ENCODE measurements at regions not wholly inside any gene's neighbourhood (a gene's known extent, or its start where the extent isn't known, plus 50 kb on each side); places are given as distances from the start of the nearest gene placed in this dataset.

DNA sequence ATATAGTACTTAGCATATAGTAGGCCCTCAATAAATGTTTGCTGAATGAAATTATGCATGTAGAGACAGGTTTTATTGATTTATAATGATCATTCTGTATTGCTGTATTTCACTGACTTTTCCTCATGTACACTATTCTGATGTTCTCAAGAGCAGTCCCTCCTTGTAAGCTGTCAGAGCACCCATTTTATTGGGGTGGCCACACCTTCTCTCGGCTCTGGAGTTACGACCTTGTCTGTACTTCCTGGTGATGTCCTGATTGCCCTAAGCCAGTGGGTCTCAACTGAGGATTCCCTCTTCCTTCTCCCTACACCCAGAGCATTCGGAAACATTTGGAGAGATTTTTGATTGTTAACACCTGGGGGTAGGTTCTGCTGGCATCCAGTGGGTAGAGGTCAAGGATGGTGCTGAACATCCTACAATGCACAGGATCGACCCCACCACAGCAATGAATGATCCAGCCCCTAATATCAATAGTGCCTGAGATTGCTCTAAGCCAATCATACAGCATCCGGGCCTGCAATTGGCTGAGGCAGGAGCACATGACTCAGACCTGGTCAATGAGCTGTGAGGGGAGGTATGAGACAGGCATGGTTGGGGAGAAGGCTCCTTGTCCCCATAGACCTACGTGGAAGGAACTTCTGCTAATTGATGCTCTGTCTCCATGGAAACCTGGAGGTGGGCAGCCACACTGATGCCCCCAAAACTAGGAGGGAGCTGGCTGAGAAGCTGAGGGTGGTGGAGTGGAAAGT is 58.8 kb downstream of the CLDN34 start:
- Histone ChIP-seq H3K27ac (no peak overlapping the region), H3K9me3 (no peaks in the 10 kb centered on the region), H3K36me3 (no peaks in the 10 kb centered on the region), H3K4me1 (peaks cover 0 to 51% (median 18%) of the 10 kb centered on the region in 12 donors), H3K4me3 (no peak overlapping the region), H3K27me3 (peaks cover 0 to 5% (median 0%) of the 10 kb centered on the region in 9 donors)
- intact Hi-C loops (cut with DNase I): no loop called here
- DNase-seq (no peak), ATAC-seq (no peak)
- WGBS, 4 donors: 71 to 91% (median 78%) methylated on average over 6 of the region's 6 CpGs
- TF ChIP-seq CTCF (IDR thresholded peaks at IDR 0.05) (no peak), POLR2A (IDR thresholded peaks at IDR 0.05) (no peak)

GRCh38 chrX:10028283-10029104 is 61.3 kb downstream of the CLDN34 start:
- peaks cover 0 to 5% (median 0%) of the 10 kb centered on the region in 9 donors for H3K27me3 ChIP-seq
- TF ChIP-seq POLR2A (IDR thresholded peaks at IDR 0.05): no peak
- no peak for TF ChIP-seq CTCF (IDR thresholded peaks at IDR 0.05)
- H3K4me1 ChIP-seq: peaks cover 0 to 34% (median 7%) of the 10 kb centered on the region in 12 donors
- H3K27ac ChIP-seq: no peak overlapping the region
- DNase-seq (no peak), ATAC-seq (no peak)
- H3K4me3 ChIP-seq: no peak overlapping the region
- H3K36me3 ChIP-seq: no peaks in the 10 kb centered on the region
- WGBS, 4 donors: 45 to 50% (median 47%) methylated on average over 7 of the region's 7 CpGs
- intact Hi-C loops (cut with DNase I): no loop called here
- no peaks in the 10 kb centered on the region for H3K9me3 ChIP-seq

- Histone ChIP-seq H3K9me3 (no peaks in the 10 kb centered on the region), H3K27ac (no peak overlapping the region), H3K27me3 (peaks cover 0 to 5% (median 0%) of the 10 kb centered on the region in 9 donors), H3K4me1 (peaks cover 0 to 37% (median 7%) of the 10 kb centered on the region in 12 donors), H3K36me3 (no peaks in the 10 kb centered on the region), H3K4me3 (no peak overlapping the region)
- intact Hi-C loops (cut with DNase I): no loop called here
- ATAC-seq (no peak), DNase-seq (no peak)
- 76 to 91% (median 82%) methylated on average over 3 of the region's 3 CpGs for WGBS, 4 donors
- TF ChIP-seq CTCF (IDR thresholded peaks at IDR 0.05): no peak
- TF ChIP-seq POLR2A (IDR thresholded peaks at IDR 0.05): no peak
These were observed 63.4 kb downstream of the CLDN34 start for GRCh38 chrX:10030570-10030969.

DNA sequence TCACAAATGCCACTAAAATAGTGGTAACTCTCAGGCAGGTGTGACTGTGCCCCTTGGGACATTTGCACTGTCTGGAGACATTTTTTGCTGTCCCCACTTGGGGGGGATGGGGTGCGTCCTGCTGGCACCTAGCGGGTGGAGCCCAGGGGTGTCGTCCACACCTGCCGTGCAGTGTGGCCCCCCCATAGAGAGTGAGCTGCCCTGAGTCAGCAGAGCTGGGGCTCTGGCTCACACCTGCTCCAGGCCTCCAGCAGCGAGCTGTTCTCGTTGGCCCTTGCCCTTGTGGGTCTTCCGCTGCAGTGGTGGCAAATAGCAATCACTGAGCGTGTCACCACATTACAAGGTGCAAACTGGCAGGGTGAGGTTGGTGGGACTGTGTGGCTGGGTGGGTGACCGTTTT is 64.6 kb downstream of the CLDN34 start:
- Histone ChIP-seq H3K4me1 (peaks cover 0 to 37% (median 7%) of the 10 kb centered on the region in 12 donors), H3K27me3 (peaks cover 0 to 5% (median 0%) of the 10 kb centered on the region in 9 donors), H3K4me3 (no peak overlapping the region), H3K9me3 (no peaks in the 10 kb centered on the region), H3K27ac (peak overlapping the region in 1 of 12 donors; percentile 49), H3K36me3 (no peaks in the 10 kb centered on the region)
- ATAC-seq (peak in 1 of 4 donors; percentile 31), DNase-seq (no peak)
- TF ChIP-seq CTCF (IDR thresholded peaks at IDR 0.05): no peak
- TF ChIP-seq POLR2A (IDR thresholded peaks at IDR 0.05): no peak
- intact Hi-C loops (cut with DNase I): no loop called here
- WGBS, 4 donors: 85 to 92% (median 86%) methylated on average over 3 to 9 of the region's 9 CpGs

Measured in heart left ventricle (tissue), 16 donors.